ENCODE measurements at regions not wholly inside any gene's neighbourhood (a gene's known extent, or its start where the extent isn't known, plus 50 kb on each side); places are given as distances from the start of the nearest gene placed in this dataset.

DNA sequence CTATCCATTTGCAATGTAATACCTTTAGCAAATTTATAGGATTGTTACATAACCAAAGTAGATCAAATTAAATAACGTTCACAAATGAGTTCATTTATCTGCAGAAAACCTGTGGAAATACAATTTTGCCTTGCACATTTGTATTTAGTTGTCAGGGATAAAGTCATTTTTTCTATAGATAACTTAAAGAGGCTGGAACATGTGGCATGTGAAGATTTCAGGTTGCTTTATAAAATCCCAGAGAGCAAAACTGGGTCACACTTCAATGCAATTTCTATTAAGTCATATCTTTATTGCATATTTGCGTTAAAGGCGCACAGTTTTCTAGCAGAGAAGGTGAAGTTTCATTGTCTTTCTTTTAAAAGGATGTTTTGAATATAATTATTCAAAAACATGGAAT is 342.4 kb downstream of the USP25 start:
- Histone ChIP-seq H3K9ac (ENCODE audit: low read length) (no peak overlapping the region), H3K4me3 (ENCODE audit: low read depth, low read length) (no peak overlapping the region), H3K36me3 (ENCODE audit: control insufficient read depth, insufficient read depth, low read length) (no peaks in the 10 kb centered on the region), H3K27ac (ENCODE audit: low read depth, low read length) (no peak overlapping the region), H3K4me1 (ENCODE audit: control insufficient read depth, insufficient read depth, low read length) (no peaks in the 10 kb centered on the region), H3K27me3 (ENCODE audit: control insufficient read depth, insufficient read depth, low read length) (no peaks in the 10 kb centered on the region), H3K9me3 (ENCODE audit: control insufficient read depth, insufficient read depth, low read depth, low read length) (no peaks in the 10 kb centered on the region)

DNA sequence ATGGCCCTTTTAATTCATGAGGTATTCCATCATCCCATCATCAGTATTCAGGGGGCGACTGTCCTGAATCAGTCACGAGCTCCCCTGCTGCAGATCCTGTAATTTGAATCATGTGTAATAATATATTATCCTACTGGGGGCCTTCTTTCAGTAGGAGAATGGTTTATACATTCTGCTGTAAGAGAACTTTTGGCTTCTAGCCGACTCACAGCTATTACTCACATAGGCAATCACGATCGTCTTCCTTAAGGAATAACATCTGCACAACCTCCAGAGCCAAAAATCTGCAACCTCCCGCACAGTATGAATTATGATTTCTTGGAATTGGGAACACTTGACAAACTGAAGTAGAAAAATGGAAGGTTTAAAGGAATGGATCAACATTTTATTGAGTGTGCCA is 343.0 kb downstream of the USP25 start:
- Histone ChIP-seq H3K9me3 (ENCODE audit: control insufficient read depth, insufficient read depth, low read depth, low read length) (no peaks in the 10 kb centered on the region), H3K36me3 (ENCODE audit: control insufficient read depth, insufficient read depth, low read length) (no peaks in the 10 kb centered on the region), H3K9ac (ENCODE audit: low read length) (no peak overlapping the region), H3K4me1 (ENCODE audit: control insufficient read depth, insufficient read depth, low read length) (no peaks in the 10 kb centered on the region), H3K4me3 (ENCODE audit: low read depth, low read length) (no peak overlapping the region), H3K27me3 (ENCODE audit: control insufficient read depth, insufficient read depth, low read length) (no peaks in the 10 kb centered on the region), H3K27ac (ENCODE audit: low read depth, low read length) (no peak overlapping the region)

GRCh38 chr21:16073586-16073985 is 343.8 kb downstream of the USP25 start:
- Histone ChIP-seq H3K4me3 (ENCODE audit: low read depth, low read length) (no peak overlapping the region), H3K9me3 (ENCODE audit: control insufficient read depth, insufficient read depth, low read depth, low read length) (no peaks in the 10 kb centered on the region), H3K27me3 (ENCODE audit: control insufficient read depth, insufficient read depth, low read length) (no peaks in the 10 kb centered on the region), H3K27ac (ENCODE audit: low read depth, low read length) (no peak overlapping the region), H3K36me3 (ENCODE audit: control insufficient read depth, insufficient read depth, low read length) (no peaks in the 10 kb centered on the region), H3K4me1 (ENCODE audit: control insufficient read depth, insufficient read depth, low read length) (no peaks in the 10 kb centered on the region), H3K9ac (ENCODE audit: low read length) (no peak overlapping the region)

GRCh38 chr21:16074950-16075489 is 345.2 kb downstream of the USP25 start:
- Histone ChIP-seq H3K9ac (ENCODE audit: low read length) (no peak overlapping the region), H3K4me3 (ENCODE audit: low read depth, low read length) (no peak overlapping the region), H3K9me3 (ENCODE audit: control insufficient read depth, insufficient read depth, low read depth, low read length) (no peaks in the 10 kb centered on the region), H3K4me1 (ENCODE audit: control insufficient read depth, insufficient read depth, low read length) (no peaks in the 10 kb centered on the region), H3K36me3 (ENCODE audit: control insufficient read depth, insufficient read depth, low read length) (no peaks in the 10 kb centered on the region), H3K27ac (ENCODE audit: low read depth, low read length) (no peak overlapping the region), H3K27me3 (ENCODE audit: control insufficient read depth, insufficient read depth, low read length) (no peaks in the 10 kb centered on the region)

GRCh38 chr21:16075649-16076282 is 346.0 kb downstream of the USP25 start:
- Histone ChIP-seq H3K36me3 (ENCODE audit: control insufficient read depth, insufficient read depth, low read length) (no peaks in the 10 kb centered on the region), H3K27ac (ENCODE audit: low read depth, low read length) (no peak overlapping the region), H3K9ac (ENCODE audit: low read length) (no peak overlapping the region), H3K9me3 (ENCODE audit: control insufficient read depth, insufficient read depth, low read depth, low read length) (no peaks in the 10 kb centered on the region), H3K4me3 (ENCODE audit: low read depth, low read length) (no peak overlapping the region), H3K4me1 (ENCODE audit: control insufficient read depth, insufficient read depth, low read length) (no peaks in the 10 kb centered on the region), H3K27me3 (ENCODE audit: control insufficient read depth, insufficient read depth, low read length) (no peaks in the 10 kb centered on the region)

- Histone ChIP-seq H3K9ac (ENCODE audit: low read length) (no peak overlapping the region), H3K36me3 (ENCODE audit: control insufficient read depth, insufficient read depth, low read length) (no peaks in the 10 kb centered on the region), H3K27ac (ENCODE audit: low read depth, low read length) (no peak overlapping the region), H3K4me3 (ENCODE audit: low read depth, low read length) (no peak overlapping the region), H3K4me1 (ENCODE audit: control insufficient read depth, insufficient read depth, low read length) (no peaks in the 10 kb centered on the region), H3K9me3 (ENCODE audit: control insufficient read depth, insufficient read depth, low read depth, low read length) (no peaks in the 10 kb centered on the region), H3K27me3 (ENCODE audit: control insufficient read depth, insufficient read depth, low read length) (no peaks in the 10 kb centered on the region)
Measured at GRCh38 chr21:16076465-16076864, 346.7 kb downstream of the USP25 start.

DNA sequence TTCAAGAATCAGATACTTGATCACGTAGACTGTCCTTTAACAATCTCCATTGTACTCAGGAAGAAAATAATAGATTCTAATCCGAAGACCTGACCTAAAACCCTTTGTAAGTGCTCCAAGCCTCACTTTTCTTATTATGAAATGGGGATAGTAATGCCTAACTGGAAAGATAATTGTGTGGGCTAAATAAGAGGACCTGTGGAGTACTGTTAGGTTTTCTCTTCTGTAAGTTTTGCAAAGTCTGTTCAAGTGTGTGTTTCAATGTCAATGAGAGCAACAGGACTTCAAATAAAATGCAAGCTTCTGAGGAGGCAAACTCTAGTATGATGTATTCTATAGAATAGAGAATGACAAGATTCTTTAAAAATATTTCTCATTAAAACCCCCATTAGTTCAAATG is 348.6 kb downstream of the USP25 start:
- Histone ChIP-seq H3K9ac (ENCODE audit: low read length) (no peak overlapping the region), H3K27me3 (ENCODE audit: control insufficient read depth, insufficient read depth, low read length) (no peaks in the 10 kb centered on the region), H3K27ac (ENCODE audit: low read depth, low read length) (no peak overlapping the region), H3K4me3 (ENCODE audit: low read depth, low read length) (no peak overlapping the region), H3K36me3 (ENCODE audit: control insufficient read depth, insufficient read depth, low read length) (no peaks in the 10 kb centered on the region), H3K4me1 (ENCODE audit: control insufficient read depth, insufficient read depth, low read length) (no peaks in the 10 kb centered on the region), H3K9me3 (ENCODE audit: control insufficient read depth, insufficient read depth, low read depth, low read length) (no peaks in the 10 kb centered on the region)

DNA sequence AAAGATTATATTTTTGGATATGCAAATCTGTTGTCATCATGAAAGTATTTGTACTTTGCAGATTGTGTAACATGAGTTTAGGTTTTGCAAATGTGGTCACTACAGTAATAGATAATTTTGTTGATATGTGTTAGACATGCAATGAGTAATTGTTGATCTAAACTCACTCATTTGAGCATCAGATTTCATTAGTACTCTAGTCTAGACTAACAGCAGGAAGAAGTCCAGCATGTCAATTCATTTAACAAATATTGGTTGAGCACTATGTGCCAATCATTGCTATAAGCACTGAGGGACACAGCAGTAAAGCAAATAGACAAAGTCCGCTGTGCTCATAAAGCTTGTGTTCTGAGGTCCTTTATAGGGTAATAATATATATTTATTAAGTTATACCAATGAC is 350.0 kb downstream of the USP25 start:
- Histone ChIP-seq H3K4me1 (ENCODE audit: control insufficient read depth, insufficient read depth, low read length) (no peaks in the 10 kb centered on the region), H3K36me3 (ENCODE audit: control insufficient read depth, insufficient read depth, low read length) (no peaks in the 10 kb centered on the region), H3K27ac (ENCODE audit: low read depth, low read length) (no peak overlapping the region), H3K9me3 (ENCODE audit: control insufficient read depth, insufficient read depth, low read depth, low read length) (no peaks in the 10 kb centered on the region), H3K4me3 (ENCODE audit: low read depth, low read length) (no peak overlapping the region), H3K9ac (ENCODE audit: low read length) (no peak overlapping the region), H3K27me3 (ENCODE audit: control insufficient read depth, insufficient read depth, low read length) (no peaks in the 10 kb centered on the region)

- Histone ChIP-seq H3K36me3 (ENCODE audit: control insufficient read depth, insufficient read depth, low read length) (no peaks in the 10 kb centered on the region), H3K27ac (ENCODE audit: low read depth, low read length) (no peak overlapping the region), H3K9me3 (ENCODE audit: control insufficient read depth, insufficient read depth, low read depth, low read length) (no peaks in the 10 kb centered on the region), H3K27me3 (ENCODE audit: control insufficient read depth, insufficient read depth, low read length) (no peaks in the 10 kb centered on the region), H3K4me1 (ENCODE audit: control insufficient read depth, insufficient read depth, low read length) (no peaks in the 10 kb centered on the region), H3K4me3 (ENCODE audit: low read depth, low read length) (no peak overlapping the region), H3K9ac (ENCODE audit: low read length) (no peak overlapping the region)
Measured at GRCh38 chr21:16081304-16081703, 351.5 kb downstream of the USP25 start.

DNA sequence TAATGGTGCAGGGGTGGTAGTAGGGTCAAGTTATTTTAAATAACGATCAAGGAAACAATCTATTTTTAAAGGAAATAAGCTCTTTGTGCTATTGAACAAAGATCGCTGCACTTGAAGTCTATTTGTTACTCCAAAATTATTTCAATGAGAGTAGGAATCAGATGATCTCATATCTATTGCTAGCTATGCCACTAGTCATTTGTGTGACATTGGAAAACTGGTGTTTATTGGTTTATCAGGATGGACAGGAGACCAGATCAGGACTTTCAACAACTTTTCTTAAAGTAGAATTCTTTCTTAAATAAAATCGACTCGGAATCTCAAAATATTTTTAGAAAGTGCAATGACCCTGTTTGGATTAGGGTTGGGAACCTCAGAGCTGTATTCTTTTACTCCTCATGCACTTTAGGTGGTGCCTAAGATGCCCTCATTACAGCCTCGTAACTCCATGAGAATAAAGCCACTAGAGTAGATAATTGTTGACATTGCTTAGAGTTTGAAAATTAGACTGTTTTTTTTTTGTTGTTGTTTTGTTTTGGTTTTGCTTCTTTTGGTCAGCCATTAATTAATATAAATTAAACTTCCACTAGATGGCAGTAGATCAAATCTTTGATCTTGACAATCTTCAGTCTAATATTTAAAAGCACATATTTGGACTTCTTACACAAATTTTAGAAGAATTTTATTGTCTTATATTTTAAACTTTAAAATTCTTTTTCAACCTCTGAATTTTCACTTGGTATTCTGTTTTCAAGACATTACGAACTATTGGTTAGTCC is 352.4 kb downstream of the USP25 start:
- H3K27ac ChIP-seq (ENCODE audit: low read depth, low read length): no peak overlapping the region
- no peaks in the 10 kb centered on the region for H3K9me3 ChIP-seq (ENCODE audit: control insufficient read depth, insufficient read depth, low read depth, low read length)
- no peak overlapping the region for H3K9ac ChIP-seq (ENCODE audit: low read length)
- H3K27me3 ChIP-seq (ENCODE audit: control insufficient read depth, insufficient read depth, low read length): no peaks in the 10 kb centered on the region
- no peaks in the 10 kb centered on the region for H3K36me3 ChIP-seq (ENCODE audit: control insufficient read depth, insufficient read depth, low read length)
- H3K4me1 ChIP-seq (ENCODE audit: control insufficient read depth, insufficient read depth, low read length): no peaks in the 10 kb centered on the region
- no peak overlapping the region for H3K4me3 ChIP-seq (ENCODE audit: low read depth, low read length)

GRCh38 chr21:16084776-16085364 is 355.1 kb downstream of the USP25 start:
- no peak overlapping the region for H3K9ac ChIP-seq (ENCODE audit: low read length)
- no peak overlapping the region for H3K4me3 ChIP-seq (ENCODE audit: low read depth, low read length)
- no peaks in the 10 kb centered on the region for H3K27me3 ChIP-seq (ENCODE audit: control insufficient read depth, insufficient read depth, low read length)
- no peak overlapping the region for H3K27ac ChIP-seq (ENCODE audit: low read depth, low read length)
- no peaks in the 10 kb centered on the region for H3K4me1 ChIP-seq (ENCODE audit: control insufficient read depth, insufficient read depth, low read length)
- H3K36me3 ChIP-seq (ENCODE audit: control insufficient read depth, insufficient read depth, low read length): no peaks in the 10 kb centered on the region
- no peaks in the 10 kb centered on the region for H3K9me3 ChIP-seq (ENCODE audit: control insufficient read depth, insufficient read depth, low read depth, low read length)

Data from HUES6 (cell line).